GF-D8 (cell line): ENCODE measurements at regions not wholly inside any gene's neighbourhood (a gene's known extent, or its start where the extent isn't known, plus 50 kb on each side); places are given as distances from the start of the nearest gene placed in this dataset.

Source experiments
- DNase-seq: peaks from one replicate; lab custom pipeline; 2025; lab: John Stamatoyannopoulos, UW

- DNase-seq, result peak; percentile 5
Measured at GRCh38 chr2:196399722-196400691, 228.6 kb upstream of the STK17B start.

GRCh38 chr2:196403471-196403870, 232.1 kb upstream of the STK17B start:
- DNase-seq, result no peak

GRCh38 chr2:196404276-196404675, 232.9 kb upstream of the STK17B start:
- no peak for DNase-seq

GRCh38 chr2:196407675-196408264, 231.7 kb upstream of the CCDC150 start:
- no peak for DNase-seq

- DNase-seq, result no peak
Measured at GRCh38 chr2:196409376-196409775, 230.1 kb upstream of the CCDC150 start.

- DNase-seq, result no peak
Measured at GRCh38 chr2:196410008-196410407, 229.5 kb upstream of the CCDC150 start.

GRCh38 chr2:196413821-196414274, 225.7 kb upstream of the CCDC150 start:
- DNase-seq, result no peak

GRCh38 chr2:196415384-196415783, 224.1 kb upstream of the CCDC150 start:
- DNase-seq, result no peak

- DNase-seq, result no peak
Measured at GRCh38 chr2:196420143-196420542, 219.4 kb upstream of the CCDC150 start.

GRCh38 chr2:196421880-196422279, 217.6 kb upstream of the CCDC150 start:
- DNase-seq, result no peak

GRCh38 chr2:196422361-196422760, 217.2 kb upstream of the CCDC150 start:
- no peak for DNase-seq

GRCh38 chr2:196426122-196426521, 213.4 kb upstream of the CCDC150 start:
- no peak for DNase-seq

GRCh38 chr2:196427986-196428634, 211.4 kb upstream of the CCDC150 start:
- no peak for DNase-seq

- no peak for DNase-seq
Measured at GRCh38 chr2:196431076-196431475, 208.4 kb upstream of the CCDC150 start.

- no peak for DNase-seq
Measured at GRCh38 chr2:196431957-196432356, 207.6 kb upstream of the CCDC150 start.

- no peak for DNase-seq
Measured at GRCh38 chr2:196433116-196433515, 206.4 kb upstream of the CCDC150 start.

- DNase-seq, result no peak
Measured at GRCh38 chr2:196434217-196434616, 205.3 kb upstream of the CCDC150 start.

- no peak for DNase-seq
Measured at GRCh38 chr2:196435189-196435588, 204.3 kb upstream of the CCDC150 start.

- DNase-seq, result no peak
Measured at GRCh38 chr2:196437626-196438025, 201.9 kb upstream of the CCDC150 start.

GRCh38 chr2:196439760-196440159, 199.8 kb upstream of the CCDC150 start:
- DNase-seq, result no peak

GRCh38 chr2:196440413-196440812, 199.1 kb upstream of the CCDC150 start:
- DNase-seq, result no peak

- DNase-seq, result no peak
Measured at GRCh38 chr2:196441527-196441926, 198.0 kb upstream of the CCDC150 start.

GRCh38 chr2:196442211-196442610, 197.3 kb upstream of the CCDC150 start:
- DNase-seq, result no peak
